H4 (cell line): ENCODE measurements at regions not wholly inside any gene's neighbourhood (a gene's known extent, or its start where the extent isn't known, plus 50 kb on each side); places are given as distances from the start of the nearest gene placed in this dataset.

ENCODE experiments used
- DNase-seq: peaks from one replicate; pipeline ENCODE4 v3.0.0-alpha.2; 2015; ENCODE audit warnings: low spot score

GRCh38 chr21:38699048-38699447, 106.7 kb upstream of the ETS2 start:
- DNase-seq: peak; percentile 26

GRCh38 chr21:38702196-38702595, 103.5 kb upstream of the ETS2 start:
- no peak for DNase-seq

- DNase-seq: no peak
These were observed 95.9 kb upstream of the ETS2 start for GRCh38 chr21:38709876-38710275.

- DNase-seq: peak; percentile 37
These were observed 93.7 kb upstream of the ETS2 start for GRCh38 chr21:38712071-38712470.

GRCh38 chr21:38712664-38713063, 93.1 kb upstream of the ETS2 start:
- no peak for DNase-seq

- no peak for DNase-seq
These were observed 91.5 kb upstream of the ETS2 start for GRCh38 chr21:38714039-38714817.

GRCh38 chr21:38714999-38715398, 90.7 kb upstream of the ETS2 start:
- no peak for DNase-seq

- no peak for DNase-seq
These were observed 89.6 kb upstream of the ETS2 start for GRCh38 chr21:38716088-38716487.

GRCh38 chr21:38716942-38717341, 88.8 kb upstream of the ETS2 start:
- no peak for DNase-seq

- no peak for DNase-seq
These were observed 87.2 kb upstream of the ETS2 start for GRCh38 chr21:38718481-38718880.

GRCh38 chr21:38720074-38720473, 85.7 kb upstream of the ETS2 start:
- no peak for DNase-seq

- DNase-seq: no peak
These were observed 84.7 kb upstream of the ETS2 start for GRCh38 chr21:38721055-38721454.

GRCh38 chr21:38721958-38722357, 83.8 kb upstream of the ETS2 start:
- DNase-seq: peak; percentile 55

GRCh38 chr21:38725196-38726157, 80.3 kb upstream of the ETS2 start:
- no peak for DNase-seq

- DNase-seq: no peak
These were observed 79.2 kb upstream of the ETS2 start for GRCh38 chr21:38726482-38726881.

- no peak for DNase-seq
These were observed 76.4 kb upstream of the ETS2 start for GRCh38 chr21:38729291-38729690.

- DNase-seq: no peak
These were observed 75.9 kb upstream of the ETS2 start for GRCh38 chr21:38729754-38730379.

GRCh38 chr21:38733972-38734546, 71.7 kb upstream of the ETS2 start:
- peak; percentile 80 for DNase-seq

GRCh38 chr21:38734646-38735365, 70.9 kb upstream of the ETS2 start:
- no peak for DNase-seq

- no peak for DNase-seq
These were observed 70.0 kb upstream of the ETS2 start for GRCh38 chr21:38735626-38736206.

GRCh38 chr21:38740090-38740489, 65.6 kb upstream of the ETS2 start:
- peak; percentile 38 for DNase-seq
